ENCODE measurements at regions not wholly inside any gene's neighbourhood (a gene's known extent, or its start where the extent isn't known, plus 50 kb on each side); places are given as distances from the start of the nearest gene placed in this dataset.

DNA sequence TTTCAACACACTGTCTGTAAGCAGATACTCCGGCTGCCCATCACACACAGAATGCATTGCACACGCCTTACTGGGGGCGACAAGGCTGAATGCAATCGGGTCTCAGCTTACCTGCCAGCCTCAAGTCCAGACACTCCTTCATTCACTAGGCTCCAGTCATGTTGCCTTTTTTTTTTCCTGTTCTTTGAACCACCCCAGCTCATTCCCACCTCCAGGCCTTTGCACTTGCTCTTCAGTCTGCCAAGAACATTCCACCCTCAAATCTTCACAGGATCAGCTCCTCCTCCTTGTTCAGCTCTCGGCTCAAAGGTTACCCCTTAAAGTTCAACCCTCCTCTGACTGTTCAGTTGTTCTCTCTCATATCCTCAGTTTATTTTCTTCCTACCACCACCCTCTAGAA lies 181.9 kb upstream of the ESRRG start:
- Mint-ChIP-seq H3K4me3 (ENCODE audit: unreplicated experiment) (no peak overlapping the region), H3K36me3 (ENCODE audit: low read depth, unreplicated experiment) (no peaks in the 10 kb centered on the region)
- H3K27me3 ChIP-seq (ENCODE audit: insufficient read depth, low read length), result no peaks in the 10 kb centered on the region

DNA sequence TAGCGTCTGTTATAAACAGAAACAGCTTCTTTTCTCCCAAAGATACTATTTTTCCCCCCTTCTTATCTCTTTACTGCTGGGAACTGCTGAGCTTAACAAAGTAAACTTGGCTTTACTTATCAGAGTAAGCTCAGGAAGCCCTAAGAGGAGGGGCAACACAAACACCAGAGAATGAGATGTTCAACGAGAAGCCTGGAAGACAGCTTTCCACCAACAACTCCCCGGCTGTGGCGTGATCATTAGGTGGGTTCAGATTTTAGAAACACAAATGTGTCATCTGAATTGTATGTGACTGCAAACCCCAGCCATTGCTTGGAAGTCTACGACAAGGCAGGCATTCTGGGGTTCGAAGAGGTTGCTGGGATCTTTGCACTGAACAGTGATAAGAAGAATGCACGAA lies 181.2 kb upstream of the ESRRG start:
- Mint-ChIP-seq H3K4me1 (ENCODE audit: low read depth, unreplicated experiment) (peaks cover 29% of the 10 kb centered on the region), H3K4me3 (ENCODE audit: unreplicated experiment) (no peak overlapping the region), H3K36me3 (ENCODE audit: low read depth, unreplicated experiment) (no peaks in the 10 kb centered on the region), H3K27me3 (ENCODE audit: low read depth, unreplicated experiment) (no peaks in the 10 kb centered on the region), H3K9me3 (ENCODE audit: unreplicated experiment) (no peaks in the 10 kb centered on the region), H3K27ac (ENCODE audit: unreplicated experiment) (peak overlapping the region; percentile 51)
- Histone ChIP-seq H3K9me3 (ENCODE audit: insufficient read depth, low read depth, low read length) (no peaks in the 10 kb centered on the region), H4K20me1 (ENCODE audit: insufficient read depth, low read length) (no peaks in the 10 kb centered on the region), H3K27me3 (ENCODE audit: insufficient read depth, low read length) (no peaks in the 10 kb centered on the region), H3K4me3 (ENCODE audit: insufficient read depth, low read depth, low read length) (no peak overlapping the region), H3K27ac (ENCODE audit: low read depth, low read length) (no peak overlapping the region), H3K36me3 (ENCODE audit: insufficient read depth, low read length) (no peaks in the 10 kb centered on the region), H3K79me2 (ENCODE audit: insufficient read depth, low read length) (no peaks in the 10 kb centered on the region), H3K4me2 (ENCODE audit: low read length) (peak overlapping the region; percentile 70), H2AFZ (ENCODE audit: low read depth, low read length) (no peak overlapping the region), H3K4me1 (ENCODE audit: insufficient read depth, low read length) (peaks cover 23% of the 10 kb centered on the region), H3K9ac (ENCODE audit: low read length) (no peak overlapping the region)
- no peak for FAIRE-seq
- DNase-seq (ENCODE audit: low read depth), result no peak
- TF ChIP-seq, protein P1, sequence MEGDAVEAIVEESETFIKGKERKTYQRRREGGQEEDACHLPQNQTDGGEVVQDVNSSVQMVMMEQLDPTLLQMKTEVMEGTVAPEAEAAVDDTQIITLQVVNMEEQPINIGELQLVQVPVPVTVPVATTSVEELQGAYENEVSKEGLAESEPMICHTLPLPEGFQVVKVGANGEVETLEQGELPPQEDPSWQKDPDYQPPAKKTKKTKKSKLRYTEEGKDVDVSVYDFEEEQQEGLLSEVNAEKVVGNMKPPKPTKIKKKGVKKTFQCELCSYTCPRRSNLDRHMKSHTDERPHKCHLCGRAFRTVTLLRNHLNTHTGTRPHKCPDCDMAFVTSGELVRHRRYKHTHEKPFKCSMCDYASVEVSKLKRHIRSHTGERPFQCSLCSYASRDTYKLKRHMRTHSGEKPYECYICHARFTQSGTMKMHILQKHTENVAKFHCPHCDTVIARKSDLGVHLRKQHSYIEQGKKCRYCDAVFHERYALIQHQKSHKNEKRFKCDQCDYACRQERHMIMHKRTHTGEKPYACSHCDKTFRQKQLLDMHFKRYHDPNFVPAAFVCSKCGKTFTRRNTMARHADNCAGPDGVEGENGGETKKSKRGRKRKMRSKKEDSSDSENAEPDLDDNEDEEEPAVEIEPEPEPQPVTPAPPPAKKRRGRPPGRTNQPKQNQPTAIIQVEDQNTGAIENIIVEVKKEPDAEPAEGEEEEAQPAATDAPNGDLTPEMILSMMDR (IDR thresholded peaks at IDR 0.05; ENCODE audit: insufficient read depth, low read depth, low read length), result no peak
- TF ChIP-seq EZH2 (IDR thresholded peaks at IDR 0.05; ENCODE audit: insufficient read depth, low read length), result no peak

More for the DNA sequence above, 181.9 kb upstream of the ESRRG start:
- H3K27ac Mint-ChIP-seq (ENCODE audit: unreplicated experiment), result no peak overlapping the region
- H3K4me3 ChIP-seq (ENCODE audit: insufficient read depth, low read depth, low read length), result no peak overlapping the region
- no peaks in the 10 kb centered on the region for H3K9me3 ChIP-seq (ENCODE audit: insufficient read depth, low read depth, low read length)
- H4K20me1 ChIP-seq (ENCODE audit: insufficient read depth, low read length), result no peaks in the 10 kb centered on the region
- H3K9me3 Mint-ChIP-seq (ENCODE audit: unreplicated experiment), result no peaks in the 10 kb centered on the region
- FAIRE-seq, result no peak
- no peak overlapping the region for H3K9ac ChIP-seq (ENCODE audit: low read length)
- peaks cover 29% of the 10 kb centered on the region for H3K4me1 Mint-ChIP-seq (ENCODE audit: low read depth, unreplicated experiment)
- H3K27ac ChIP-seq (ENCODE audit: low read depth, low read length), result no peak overlapping the region
- no peaks in the 10 kb centered on the region for H3K79me2 ChIP-seq (ENCODE audit: insufficient read depth, low read length)
- peaks cover 23% of the 10 kb centered on the region for H3K4me1 ChIP-seq (ENCODE audit: insufficient read depth, low read length)
- DNase-seq (ENCODE audit: low read depth), result no peak
- H2AFZ ChIP-seq (ENCODE audit: low read depth, low read length), result no peak overlapping the region
- TF ChIP-seq, protein P1 (IDR thresholded peaks at IDR 0.05; ENCODE audit: insufficient read depth, low read depth, low read length), result no peak
- no peak for TF ChIP-seq EZH2 (IDR thresholded peaks at IDR 0.05; ENCODE audit: insufficient read depth, low read length)
- H3K4me2 ChIP-seq (ENCODE audit: low read length), result no peak overlapping the region
- no peaks in the 10 kb centered on the region for H3K36me3 ChIP-seq (ENCODE audit: insufficient read depth, low read length)
- H3K27me3 Mint-ChIP-seq (ENCODE audit: low read depth, unreplicated experiment), result no peaks in the 10 kb centered on the region

DNA sequence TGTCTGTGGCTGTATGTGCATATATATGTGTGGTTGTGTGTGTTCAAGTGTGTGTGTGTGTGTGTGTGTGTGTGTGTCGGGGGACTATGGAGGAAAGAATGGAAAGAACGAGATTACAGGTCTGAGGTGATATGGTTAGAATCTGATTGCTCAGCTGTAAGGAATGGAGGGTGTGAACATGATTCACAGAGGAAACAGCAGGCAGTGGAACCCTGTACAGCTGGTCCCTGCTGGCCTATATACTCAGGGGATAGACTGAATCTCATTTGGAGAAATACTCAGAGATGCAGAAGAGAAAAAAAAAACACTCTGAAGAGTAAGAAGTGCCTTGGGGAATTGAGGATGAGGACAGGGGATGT lies 180.1 kb upstream of the ESRRG start:
- Mint-ChIP-seq H3K27me3 (ENCODE audit: low read depth, unreplicated experiment) (no peaks in the 10 kb centered on the region), H3K4me3 (ENCODE audit: unreplicated experiment) (no peak overlapping the region), H3K27ac (ENCODE audit: unreplicated experiment) (peak overlapping the region; percentile 87), H3K36me3 (ENCODE audit: low read depth, unreplicated experiment) (no peaks in the 10 kb centered on the region), H3K9me3 (ENCODE audit: unreplicated experiment) (no peaks in the 10 kb centered on the region), H3K4me1 (ENCODE audit: low read depth, unreplicated experiment) (peaks cover 29% of the 10 kb centered on the region)
- Histone ChIP-seq H3K9ac (ENCODE audit: low read length) (peak overlapping the region; percentile 30), H4K20me1 (ENCODE audit: insufficient read depth, low read length) (no peaks in the 10 kb centered on the region), H3K4me2 (ENCODE audit: low read length) (peak overlapping the region; percentile 70), H3K36me3 (ENCODE audit: insufficient read depth, low read length) (no peaks in the 10 kb centered on the region), H3K27ac (ENCODE audit: low read depth, low read length) (peak overlapping the region; percentile 64), H3K9me3 (ENCODE audit: insufficient read depth, low read depth, low read length) (no peaks in the 10 kb centered on the region), H3K4me3 (ENCODE audit: insufficient read depth, low read depth, low read length) (no peak overlapping the region), H3K27me3 (ENCODE audit: insufficient read depth, low read length) (no peaks in the 10 kb centered on the region), H2AFZ (ENCODE audit: low read depth, low read length) (peak overlapping the region; percentile 4), H3K4me1 (ENCODE audit: insufficient read depth, low read length) (peaks cover 23% of the 10 kb centered on the region), H3K79me2 (ENCODE audit: insufficient read depth, low read length) (no peaks in the 10 kb centered on the region)
- DNase-seq (ENCODE audit: low read depth) (peak; percentile 94), FAIRE-seq (no peak)
- no peak for TF ChIP-seq EZH2 (IDR thresholded peaks at IDR 0.05; ENCODE audit: insufficient read depth, low read length)
- TF ChIP-seq, protein P1 (IDR thresholded peaks at IDR 0.05; ENCODE audit: insufficient read depth, low read depth, low read length), result no peak
